NK-92 treated with Interleukin-12 subunit alpha and Interleukin-12 subunit beta, amount 100 ng/mL, for 24 hours (cell line): ENCODE measurements at regions not wholly inside any gene's neighbourhood (a gene's known extent, or its start where the extent isn't known, plus 50 kb on each side); places are given as distances from the start of the nearest gene placed in this dataset.
"Not testable (repeated sequence)": the region's sequence is repeated elsewhere in the genome, so short reads cannot be mapped to it uniquely, and the experiment has no call there.

Experiments
- DNase-seq: peaks from one replicate; lab custom pipeline; 2025; lab: John Stamatoyannopoulos, UW

- DNase-seq: no peak
Observed at GRCh38 chr5:40221796-40222195, 457.9 kb upstream of the PTGER4 start.

DNA sequence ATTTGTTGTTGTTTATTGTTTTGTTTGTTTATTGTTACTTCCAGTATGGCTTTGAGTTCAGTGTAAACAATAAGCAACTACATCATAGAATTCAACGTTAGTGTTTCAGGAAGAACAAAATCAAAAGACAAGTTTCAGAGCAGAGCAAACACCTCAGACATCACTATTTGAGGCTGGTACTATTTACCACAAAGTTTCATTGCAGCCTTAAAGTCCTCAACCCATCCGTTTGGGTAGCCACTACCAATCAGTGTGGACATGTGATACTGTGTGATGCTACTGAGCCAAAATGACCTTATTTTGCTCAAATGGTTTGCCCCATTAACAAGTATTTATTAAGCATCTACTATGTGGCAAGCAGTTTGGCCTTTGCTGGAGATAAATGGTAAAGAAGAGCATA is 458.5 kb upstream of the PTGER4 start:
- no peak for DNase-seq

- no peak for DNase-seq
Observed at GRCh38 chr5:40220260-40220659, 459.5 kb upstream of the PTGER4 start.

GRCh38 chr5:40217553-40217952 is 462.2 kb upstream of the PTGER4 start:
- DNase-seq: no peak

GRCh38 chr5:40210694-40211093 is 469.0 kb upstream of the PTGER4 start:
- no peak for DNase-seq

DNA sequence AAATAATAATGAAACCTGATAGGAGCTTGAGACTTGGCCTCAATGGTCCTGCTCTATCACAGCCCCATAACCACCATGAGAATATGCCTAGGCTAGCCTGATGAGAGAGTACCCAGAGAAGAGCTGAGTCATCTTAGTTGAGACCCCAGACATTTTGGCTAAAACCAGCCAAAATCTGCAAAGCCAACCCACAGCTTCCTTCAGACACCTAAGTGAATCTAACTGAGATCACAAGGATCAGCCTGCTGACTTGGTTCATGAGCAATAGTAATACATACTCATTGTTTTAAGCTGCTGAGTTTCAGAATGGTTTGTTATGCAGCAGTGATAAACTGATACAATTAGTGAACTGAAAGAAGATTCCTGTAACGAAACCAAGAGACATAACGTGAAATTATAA is 473.7 kb upstream of the PTGER4 start:
- DNase-seq: no peak

- DNase-seq: no peak
Observed at GRCh38 chr5:40204144-40204543, 475.6 kb upstream of the PTGER4 start.

DNA sequence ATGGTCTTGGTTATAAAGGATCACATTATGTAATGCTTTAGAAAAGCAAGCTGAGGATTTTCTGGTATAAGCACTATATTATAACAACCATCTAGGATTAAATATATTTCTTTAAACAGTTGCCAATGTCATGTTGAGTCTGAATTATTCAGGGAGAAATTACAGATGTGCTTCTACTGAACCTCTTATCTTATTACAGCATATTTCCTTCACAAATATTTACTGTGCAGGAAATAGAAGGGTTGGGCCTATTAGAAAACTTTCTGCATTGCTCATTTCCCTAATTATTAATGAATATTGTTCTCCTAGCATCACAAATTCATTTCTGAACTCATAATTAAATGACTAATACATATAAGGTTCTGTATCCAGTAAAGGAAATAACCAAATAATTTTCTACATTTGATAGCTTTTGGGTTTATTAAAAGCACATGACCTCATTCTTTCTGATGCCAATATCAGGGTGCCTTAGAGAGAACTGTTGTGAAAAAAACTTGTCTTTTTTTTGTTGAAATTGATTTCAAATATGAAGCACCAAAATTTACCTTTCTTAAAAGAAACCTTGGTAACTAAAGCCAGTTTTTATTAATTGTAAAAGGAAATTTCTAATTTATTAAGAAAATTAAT is 476.8 kb upstream of the PTGER4 start:
- DNase-seq: no peak

GRCh38 chr5:40198736-40199135 is 481.0 kb upstream of the PTGER4 start:
- DNase-seq: no peak

DNA sequence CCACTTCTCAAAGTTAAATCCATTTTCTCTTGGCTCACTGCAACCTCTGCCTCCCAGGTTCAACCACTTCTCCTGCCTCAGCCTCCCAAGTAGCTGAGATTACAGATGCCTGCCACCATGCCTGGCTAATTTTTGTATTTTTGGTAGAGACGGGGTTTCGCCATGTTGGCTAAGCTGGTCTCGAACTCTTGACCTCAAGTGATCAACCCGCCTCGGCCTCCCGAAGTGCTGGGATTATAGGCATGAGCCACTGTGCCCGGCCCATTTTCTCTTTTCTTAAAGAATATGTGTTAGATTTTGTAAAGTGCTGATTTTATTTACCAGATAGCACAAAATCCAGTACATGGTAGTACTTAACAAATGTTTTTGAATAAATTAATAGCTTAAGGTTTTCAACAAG is 484.1 kb upstream of the PTGER4 start:
- not testable (repeated sequence) for DNase-seq

DNA sequence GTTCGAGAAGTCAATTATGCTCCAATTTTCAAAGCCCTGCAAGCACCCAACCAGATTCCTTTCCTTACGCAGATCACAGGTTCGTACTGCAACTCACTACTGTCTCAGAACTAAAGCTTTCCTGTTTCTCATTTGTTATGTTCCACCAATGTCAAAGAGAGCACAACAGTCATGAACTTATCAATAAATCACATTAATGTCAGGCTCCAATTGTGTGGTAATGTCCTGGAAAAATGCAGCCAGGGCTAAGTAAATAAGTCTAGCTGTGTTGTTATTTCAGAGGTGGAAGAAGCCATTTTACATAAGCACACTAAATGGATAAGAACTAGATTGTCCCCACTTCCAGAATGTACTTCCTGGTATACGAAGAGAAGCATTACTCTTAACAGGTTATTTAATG is 488.6 kb upstream of the PTGER4 start:
- no peak for DNase-seq

- DNase-seq: no peak
Observed at GRCh38 chr5:40172721-40173120, 507.0 kb upstream of the PTGER4 start.

DNA sequence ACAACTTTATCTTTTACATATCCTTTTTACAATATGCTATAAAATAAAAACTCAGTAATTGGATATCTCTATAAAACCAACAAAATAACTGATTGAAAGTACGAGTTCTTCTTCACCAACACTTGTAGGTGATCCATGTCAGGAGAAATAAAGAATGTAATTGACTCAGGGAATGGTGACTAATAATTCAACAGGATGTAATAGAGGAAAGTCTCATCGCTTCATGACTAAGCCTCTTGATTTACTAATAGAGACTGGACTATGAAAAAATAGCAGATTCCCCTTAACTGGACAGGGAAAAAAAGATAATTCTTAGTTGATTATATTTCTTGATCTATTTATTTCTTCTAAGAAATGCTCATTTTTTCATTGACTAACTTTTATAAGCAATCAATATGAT is 507.7 kb upstream of the PTGER4 start:
- no peak for DNase-seq

DNA sequence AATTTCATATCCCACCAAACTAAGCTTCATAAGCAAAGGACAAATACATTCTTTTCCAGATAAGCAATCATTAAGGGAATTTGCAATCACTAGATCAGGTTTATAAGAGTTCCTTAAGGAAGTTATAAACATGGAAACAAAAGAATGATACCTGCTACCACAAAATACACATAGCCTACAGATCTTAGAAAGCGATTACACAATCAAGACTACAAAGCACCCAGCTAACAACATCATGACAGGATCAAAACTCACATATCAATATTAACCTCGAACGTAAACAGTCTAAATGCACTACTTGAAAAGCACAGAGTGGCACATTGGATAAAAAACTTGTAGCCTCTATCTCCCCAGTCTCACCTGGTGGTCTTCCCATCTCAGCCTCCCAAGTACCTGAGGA is 512.4 kb upstream of the PTGER4 start:
- DNase-seq: no peak

DNA sequence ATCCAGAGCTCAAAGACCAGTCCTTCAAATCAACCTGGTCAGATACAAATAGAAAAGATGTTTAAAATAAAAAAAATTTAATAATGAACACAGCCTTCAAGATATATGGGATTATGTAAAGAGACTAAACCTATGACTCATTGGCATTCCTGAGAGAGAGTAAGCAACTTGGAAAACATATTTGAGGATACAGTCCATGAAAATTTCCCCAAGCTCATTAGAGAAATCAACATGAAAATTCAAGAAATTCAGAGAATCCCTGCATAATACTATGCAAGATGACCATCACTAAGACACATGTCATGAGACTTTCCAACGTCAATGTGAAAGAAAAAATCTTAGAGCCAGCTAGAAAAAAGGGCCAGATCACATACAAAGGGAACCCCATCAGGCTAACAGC is 512.9 kb upstream of the PTGER4 start:
- no peak for DNase-seq

GRCh38 chr5:40165789-40166728 is 513.7 kb upstream of the PTGER4 start:
- DNase-seq: no peak

- no peak for DNase-seq
Observed at GRCh38 chr5:40165106-40165788, 514.5 kb upstream of the PTGER4 start.

GRCh38 chr5:40160435-40160834 is 519.3 kb upstream of the PTGER4 start:
- no peak for DNase-seq

GRCh38 chr5:40154194-40154593 is 525.5 kb upstream of the PTGER4 start:
- no peak for DNase-seq

DNA sequence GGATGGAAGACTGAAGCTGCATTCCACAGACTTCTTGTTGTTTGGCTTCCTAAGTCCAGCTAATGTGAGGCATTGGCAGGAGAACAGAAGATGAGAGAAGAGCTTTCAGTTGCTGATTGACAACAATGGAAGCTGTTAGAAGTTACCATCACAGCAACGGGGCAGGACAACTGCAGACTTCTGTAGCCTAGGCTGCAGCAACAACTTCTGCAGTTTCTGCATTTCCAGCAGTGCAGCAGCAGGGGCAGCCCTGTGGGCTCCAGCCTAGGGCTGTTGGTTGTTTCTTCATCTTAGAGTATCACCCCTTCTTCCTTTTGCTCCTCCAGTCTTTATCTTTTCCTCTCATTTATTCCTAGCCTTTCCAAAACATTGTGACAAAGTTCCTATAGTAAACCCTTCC is 528.8 kb upstream of the PTGER4 start:
- DNase-seq: no peak

GRCh38 chr5:40141896-40142295 is 537.8 kb upstream of the PTGER4 start:
- DNase-seq: no peak

GRCh38 chr5:40141418-40141817 is 538.3 kb upstream of the PTGER4 start:
- DNase-seq: no peak

DNA sequence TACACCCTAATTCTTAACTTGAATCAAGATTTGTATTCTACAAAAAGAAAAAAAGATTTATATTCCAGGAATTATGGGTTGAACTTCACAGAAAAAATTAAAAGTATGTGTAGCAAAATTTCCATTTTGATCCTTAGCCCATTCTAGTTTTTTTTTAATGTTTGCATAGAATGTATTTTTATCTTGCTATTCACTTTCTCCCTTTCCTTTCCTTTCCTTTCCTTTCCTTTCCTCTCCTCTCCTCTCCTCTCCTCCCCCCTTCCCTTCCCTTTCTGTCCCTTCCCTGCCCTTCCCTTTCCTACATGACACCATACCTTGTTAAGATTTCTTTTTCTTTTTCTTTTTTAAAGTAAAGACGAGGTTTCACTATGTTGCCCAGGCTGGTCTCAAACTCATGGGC is 542.5 kb upstream of the PTGER4 start:
- DNase-seq: no peak
